K562 (cell line): ENCODE measurements at regions not wholly inside any gene's neighbourhood (a gene's known extent, or its start where the extent isn't known, plus 50 kb on each side); places are given as distances from the start of the nearest gene placed in this dataset.

Experiments
- ATAC-seq: fragments of 200-7000 bp; cut with Tn5 transposase; 3 replicates; pipeline ENCODE4 v1.9.1; 2020; ENCODE audit warnings: moderate library complexity
- BruUV-seq: library from RNA; stranded (reverse); fragments of 400-500 nt; replicated peaks from 2 replicates; lab custom pipeline; 2021; lab: Mats Ljungman, UMichigan
- CTCF ChIA-PET: fragments of 300-600 bp; formaldehyde crosslinking; extraction: SDS; loops from one replicate; lab custom pipeline; 2021; ENCODE audit warnings: low intra/inter-chr PET ratio; lab: Yijun Ruan, JAX
- POLR2A ChIA-PET: fragments of 300-600, 350-650 bp; sonication (Branson Sonifier 250); formaldehyde crosslinking; extraction: SDS; loops from one replicate; lab custom pipeline; 2021; ENCODE audit warnings: antibody characterized with exemption, inconsistent platforms; lab: Yijun Ruan, JAX
- DNase-seq, 4 experiments: peaks; one replicate each; pipeline versions ENCODE4 v3.0.0 to v3.0.0-alpha.2; 2011 to 2018; ENCODE audit warnings: low spot score in 3 of 4, mixed read lengths in 3 of 4; ENCODE audit errors: extremely low read depth in 1 of 4
- FAIRE-seq: peaks from 2 replicates; lab custom pipeline; 2011; peaks lifted over from hg19 to GRCh38; lab: Jason Lieb, UNC
- H2AFZ ChIP-seq: 2 replicates; pipeline ENCODE4 v1.6.0; 2011; ENCODE audit warnings: low read depth, low read length, control low read depth, inconsistent platforms
- H3K27ac ChIP-seq: fragments of 200-600 bp; 3 replicates; pipeline ENCODE4 v1.8.0; 2011; ENCODE audit warnings: low read depth, mild to moderate bottlenecking, control low read depth, inconsistent platforms, low read length, moderate library complexity, mixed read lengths; ENCODE audit errors: extremely low read depth
- H3K27me3 ChIP-seq, 2 experiments: fragments of 300-600 bp in 1 of 2; 2 replicates in 1 of 2; 3 replicates in 1 of 2; pipeline versions ENCODE4 v1.6.0 to v1.8.0; 2011; ENCODE audit warnings: inconsistent platforms in 2 of 2, low read length in 2 of 2, mild to moderate bottlenecking in 1 of 2, mixed read lengths in 1 of 2, moderate library complexity in 1 of 2; ENCODE audit not compliant: control insufficient read depth in 2 of 2, insufficient read depth in 2 of 2
- H3K36me3 ChIP-seq: fragments of 300-600 bp; 3 replicates; pipeline ENCODE4 v1.8.0; 2011; ENCODE audit warnings: mild to moderate bottlenecking, low read length, inconsistent platforms; ENCODE audit not compliant: control insufficient read depth, insufficient read depth
- H3K4me1 ChIP-seq, 2 experiments: fragments of 200-600 bp in 1 of 2; replicated peaks in 1 of 2; 2 replicates in 1 of 2; 3 replicates in 1 of 2; pipeline versions ENCODE4 v1.5.1 to v1.8.0; 2011; ENCODE audit warnings: inconsistent platforms in 2 of 2, low read length in 2 of 2, mild to moderate bottlenecking in 1 of 2, mixed read lengths in 1 of 2, moderate library complexity in 1 of 2; ENCODE audit not compliant: control insufficient read depth in 2 of 2, insufficient read depth in 2 of 2
- H3K4me2 ChIP-seq: 2 replicates; pipeline ENCODE4 v1.6.1; 2011; ENCODE audit warnings: low read length, control low read depth, inconsistent platforms, mixed read lengths; ENCODE audit not compliant: insufficient read depth
- H3K4me3 ChIP-seq: fragments of 200-600 bp; sonication (generic), shearing (Covaris generic); 2 replicates; pipeline ENCODE4 v1.5.1; 2016; ENCODE audit warnings: control low read depth, inconsistent platforms
- H3K79me2 ChIP-seq: fragments of 200-600 bp; 3 replicates; pipeline ENCODE4 v1.8.0; 2011; ENCODE audit warnings: low read length, inconsistent platforms; ENCODE audit not compliant: control insufficient read depth, insufficient read depth
- H3K9ac ChIP-seq, 2 experiments: 2 replicates each; pipeline versions ENCODE4 v1.6.0 to v1.6.1; 2011; ENCODE audit warnings: low read depth in 2 of 2, low read length in 2 of 2, control low read depth in 1 of 2, inconsistent platforms in 1 of 2, mild to moderate bottlenecking in 1 of 2, mixed read lengths in 1 of 2; ENCODE audit not compliant: insufficient read depth in 1 of 2
- H3K9me1 ChIP-seq: one replicate; pipeline ENCODE4 v1.6.0; 2011; ENCODE audit warnings: inconsistent platforms, mild to moderate bottlenecking, low read length, moderate library complexity; ENCODE audit not compliant: control insufficient read depth, insufficient read depth
- H3K9me3 ChIP-seq: replicated peaks from 2 replicates; pipeline ENCODE4 v1.5.1; 2011; ENCODE audit warnings: low read depth, low read length, inconsistent platforms; ENCODE audit not compliant: control insufficient read depth, insufficient read depth
- H4K20me1 ChIP-seq: replicated peaks from 2 replicates; pipeline ENCODE4 v1.6.1; 2011; ENCODE audit warnings: low read length, inconsistent platforms, mixed read lengths; ENCODE audit not compliant: control insufficient read depth, insufficient read depth
- BCLAF1 ChIP-seq, 2 experiments: fragments of 450-650 bp in 1 of 2; IDR thresholded peaks; 2 replicates each; pipeline ENCODE4 v1.6.1; 2011 to 2017; ENCODE audit warnings: low read depth in 2 of 2, antibody characterized with exemption in 1 of 2, borderline replicate concordance in 1 of 2, low read length in 1 of 2, mild to moderate bottlenecking in 1 of 2, mixed read lengths in 1 of 2; ENCODE audit not compliant: control insufficient read depth in 1 of 2
- CBX1 ChIP-seq: sonication (generic); IDR thresholded peaks from 2 replicates; pipeline ENCODE4 v1.6.1; 2016; ENCODE audit warnings: antibody characterized with exemption, low read depth, mild to moderate bottlenecking
- ELK1 ChIP-seq: sonication (generic); formaldehyde crosslinking; IDR thresholded peaks from 2 replicates; pipeline ENCODE4 v1.8.1; 2022; ENCODE audit warnings: missing genetic modification reagents
- HDAC8 ChIP-seq: fragments of 450-650 bp; IDR thresholded peaks from 2 replicates; pipeline ENCODE4 v1.6.1; 2016; ENCODE audit warnings: mild to moderate bottlenecking, missing genetic modification characterization, moderate library complexity, missing compliant biosample characterization
- HMG20B ChIP-seq: fragments of 250-450 bp; sonication (Bioruptor Pico); IDR thresholded peaks from 2 replicates; pipeline ENCODE4 v1.5.0; 2021; ENCODE audit warnings: mild to moderate bottlenecking
- HNRNPL ChIP-seq: fragments of 200-400 bp; formaldehyde crosslinking; IDR thresholded peaks from 2 replicates; pipeline ENCODE4 v1.6.1; 2017; ENCODE audit warnings: low read depth, mild to moderate bottlenecking, low read length
- HSF4 ChIP-seq: fragments of 250-450 bp; sonication (Bioruptor Pico); IDR thresholded peaks from 2 replicates; pipeline ENCODE4 v2.1.2; 2022; ENCODE audit warnings: mild to moderate bottlenecking, moderate library complexity, borderline replicate concordance
- KDM1A ChIP-seq, 2 experiments: fragments of 450-650 bp; IDR thresholded peaks; 2 replicates each; pipeline ENCODE4 v1.6.1; 2016; ENCODE audit warnings: mild to moderate bottlenecking in 2 of 2
- LEF1 ChIP-seq: fragments of 450-650 bp; IDR thresholded peaks from 2 replicates; pipeline ENCODE4 v1.6.1; 2016; ENCODE audit warnings: mild to moderate bottlenecking
- MCM2 ChIP-seq: fragments of 450-650 bp; IDR thresholded peaks from 2 replicates; pipeline ENCODE4 v1.6.1; 2017; ENCODE audit warnings: low read depth, mild to moderate bottlenecking
- RFX7 ChIP-seq: fragments of 250-450 bp; sonication (Bioruptor Pico); IDR thresholded peaks from 2 replicates; pipeline ENCODE4 v1.5.1; 2021; ENCODE audit warnings: mild to moderate bottlenecking
- SETDB1 ChIP-seq: IDR thresholded peaks from one replicate; pipeline ENCODE4 v1.6.1; 2012; ENCODE audit warnings: low read length, control low read depth, inconsistent platforms
- TBP ChIP-seq: optimal IDR thresholded peaks from 2 replicates; pipeline ENCODE3; 2011; ENCODE audit warnings: low read depth, low read length, improper control_type of control experiment
- TEAD1 ChIP-seq, 2 experiments: fragments of 450-650 bp in 1 of 2; sonication (generic) in 1 of 2; formaldehyde crosslinking; IDR thresholded peaks; 2 replicates each; pipeline versions ENCODE4 v1.4.0 to v1.8.0; 2020 to 2022; ENCODE audit warnings: mild to moderate bottlenecking in 2 of 2, missing genetic modification reagents in 1 of 2
- ZBTB7A ChIP-seq: IDR thresholded peaks from 2 replicates; pipeline ENCODE4 v1.6.1; 2011; ENCODE audit warnings: low read depth, mild to moderate bottlenecking, low read length, moderate library complexity, borderline replicate concordance; ENCODE audit not compliant: control insufficient read depth
- ZNF282 ChIP-seq: sonication (generic); formaldehyde crosslinking; IDR thresholded peaks from 2 replicates; pipeline ENCODE4 v1.8.1; 2023; ENCODE audit warnings: missing genetic modification reagents
- ZNF311 ChIP-seq: fragments of 250-450 bp; sonication (Bioruptor Pico); IDR thresholded peaks from 2 replicates; pipeline ENCODE4 v1.4.0; 2020; ENCODE audit warnings: mild to moderate bottlenecking, moderate library complexity
- WGBS: fragments of 100-300 bp; shearing (Covaris generic); methylation state at CpG from one replicate; pipeline ENCODE4 v1.1.6; 2016; ENCODE audit warnings: low coverage, mixed read lengths; ENCODE audit not compliant: insufficient coverage; ENCODE audit errors: missing lambda C conversion rate; 5-methylcytosine and 5-hydroxymethylcytosine counted together
- in situ Hi-C: fragments of 300-500 bp; cut with MboI; formaldehyde crosslinking; loops from 4 replicates; pipeline ENCODE4 v1.15.0; 2018; ENCODE audit warnings: inconsistent platforms, mixed read lengths
- intact Hi-C: fragments of 100-400 bp; cut with micrococcal nuclease; formaldehyde crosslinking; loops from 2 replicates; pipeline ENCODE4 v1.14.2; 2022

- Histone ChIP-seq H3K9me3 (no peaks in the 10 kb centered on the region), H4K20me1 (no peaks in the 10 kb centered on the region), H3K9ac (no peak overlapping the region), H3K9me1 (no peaks in the 10 kb centered on the region), H3K27me3 (no peaks in the 10 kb centered on the region), H3K79me2 (no peaks in the 10 kb centered on the region), H3K4me3 (no peak overlapping the region), H3K36me3 (no peaks in the 10 kb centered on the region), H3K4me2 (no peak overlapping the region), H3K4me1 (no peaks in the 10 kb centered on the region), H2AFZ (no peak overlapping the region), H3K27ac (no peak overlapping the region)
- DNase-seq (no peak), ATAC-seq (no peak), FAIRE-seq (no peak)
- ChIA-PET CTCF (no interaction called here), POLR2A (no interaction called here)
- BruUV-seq: no TSS peak
- intact Hi-C loops: no loop called here
- in situ Hi-C loops: no loop called here
- TF ChIP-seq KDM1A (IDR thresholded peaks at IDR 0.05) (no peak), ZBTB7A (no peak), HNRNPL (no peak), CBX1 (no peak), MCM2 (no peak), TEAD1 (CRISPR knock-in tag; IDR thresholded peaks at IDR 0.05) (no peak), HDAC8 (tag) (no peak), LEF1 (no peak), ELK1 (CRISPR knock-in tag) (no peak), SETDB1 (no peak), ZNF282 (CRISPR knock-in tag) (no peak), TBP (no peak), HMG20B (no peak), BCLAF1 (IDR thresholded peaks at IDR 0.05; ENCODE audit: borderline replicate concordance in 1 of 2, control insufficient read depth in 1 of 2, low read depth in 2 of 2, low read length in 1 of 2) (no peak), ZNF311 (CRISPR knock-in tag) (no peak), HSF4 (CRISPR knock-in tag) (no peak), RFX7 (CRISPR knock-in tag) (no peak)
- WGBS: 0% methylated on average over 2 of the region's 2 CpGs
Measured at GRCh38 chr4:28469886-28470285, 1609.2 kb downstream of the STIM2 start.
